Stimulated activated CD8-positive, alpha-beta memory T cell treated with anti-CD3 and anti-CD28 coated beads, Interleukin-12 subunit alpha, Interleukin-12 subunit beta, amount 100 ng/mL, for 1 hour (primary cell): ENCODE measurements at regions not wholly inside any gene's neighbourhood (a gene's known extent, or its start where the extent isn't known, plus 50 kb on each side); places are given as distances from the start of the nearest gene placed in this dataset.
"Not testable (repeated sequence)": the region's sequence is repeated elsewhere in the genome, so short reads cannot be mapped to it uniquely, and the experiment has no call there.

Source experiments
- DNase-seq: peaks from one replicate; pipeline ENCODE4 v3.0.0-alpha.2; 2020; ENCODE audit warnings: low read depth

GRCh38 chr12:19992311-19992710, 376.0 kb upstream of the PDE3A start:
- no peak for DNase-seq

GRCh38 chr12:19994968-19995367, 373.4 kb upstream of the PDE3A start:
- no peak for DNase-seq

GRCh38 chr12:19997656-19998400, 370.5 kb upstream of the PDE3A start:
- DNase-seq = no peak

GRCh38 chr12:19998411-19998810, 369.9 kb upstream of the PDE3A start:
- no peak for DNase-seq

GRCh38 chr12:19998961-19999804, 369.2 kb upstream of the PDE3A start:
- no peak for DNase-seq

GRCh38 chr12:19999805-20000138, 368.6 kb upstream of the PDE3A start:
- DNase-seq = no peak

GRCh38 chr12:20000229-20000849, 368.0 kb upstream of the PDE3A start:
- DNase-seq = no peak

GRCh38 chr12:20003252-20003651, 365.1 kb upstream of the PDE3A start:
- DNase-seq = no peak

- no peak for DNase-seq
These were observed 363.4 kb upstream of the PDE3A start for GRCh38 chr12:20004952-20005351.

GRCh38 chr12:20006871-20007730, 361.2 kb upstream of the PDE3A start:
- no peak for DNase-seq

- not testable (repeated sequence) for DNase-seq
These were observed 358.4 kb upstream of the PDE3A start for GRCh38 chr12:20009965-20010364.

GRCh38 chr12:20011200-20011599, 357.1 kb upstream of the PDE3A start:
- no peak for DNase-seq

- DNase-seq = no peak
These were observed 350.5 kb upstream of the PDE3A start for GRCh38 chr12:20017802-20018201.

- DNase-seq = no peak
These were observed 349.9 kb upstream of the PDE3A start for GRCh38 chr12:20018406-20018805.

- DNase-seq = no peak
These were observed 344.1 kb upstream of the PDE3A start for GRCh38 chr12:20024194-20024593.

- DNase-seq = no peak
These were observed 340.3 kb upstream of the PDE3A start for GRCh38 chr12:20028033-20028432.

- no peak for DNase-seq
These were observed 337.5 kb upstream of the PDE3A start for GRCh38 chr12:20030826-20031225.

- no peak for DNase-seq
These were observed 328.8 kb upstream of the PDE3A start for GRCh38 chr12:20039562-20039961.

GRCh38 chr12:20040184-20040583, 328.2 kb upstream of the PDE3A start:
- DNase-seq = no peak

GRCh38 chr12:20040831-20041230, 327.5 kb upstream of the PDE3A start:
- DNase-seq = no peak

- DNase-seq = no peak
These were observed 324.0 kb upstream of the PDE3A start for GRCh38 chr12:20044351-20044750.

- DNase-seq = no peak
These were observed 323.5 kb upstream of the PDE3A start for GRCh38 chr12:20044846-20045245.
